GM19438 (cell line): ENCODE measurements at regions not wholly inside any gene's neighbourhood (a gene's known extent, or its start where the extent isn't known, plus 50 kb on each side); places are given as distances from the start of the nearest gene placed in this dataset.

Experiments used
- ATAC-seq: cut with Tn5 transposase; IDR thresholded peaks from one replicate; pipeline ENCODE4 v1.9.1; 2021; ENCODE audit warnings: low read depth; ENCODE audit not compliant: unreplicated experiment

DNA sequence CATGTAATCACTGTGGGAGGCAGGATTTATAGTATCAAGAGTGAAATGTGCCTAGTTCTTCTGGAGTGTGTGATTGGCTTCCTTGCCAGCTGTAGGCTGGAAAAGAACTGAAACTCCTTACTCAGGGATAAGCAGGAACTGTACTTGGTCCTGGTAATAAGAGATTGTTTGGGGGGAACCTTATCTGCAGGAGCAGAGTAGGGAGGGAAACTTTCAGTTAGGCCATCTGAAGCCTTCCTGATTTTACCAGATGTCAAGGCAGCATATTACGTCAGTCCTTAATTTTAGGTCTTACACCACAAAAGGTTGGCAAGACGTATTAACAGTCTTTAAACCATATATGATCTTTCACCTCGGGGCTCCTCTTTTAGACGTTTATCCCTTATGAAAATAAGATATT lies 231.5 kb upstream of the FMR1 start:
- ATAC-seq, result no peak

DNA sequence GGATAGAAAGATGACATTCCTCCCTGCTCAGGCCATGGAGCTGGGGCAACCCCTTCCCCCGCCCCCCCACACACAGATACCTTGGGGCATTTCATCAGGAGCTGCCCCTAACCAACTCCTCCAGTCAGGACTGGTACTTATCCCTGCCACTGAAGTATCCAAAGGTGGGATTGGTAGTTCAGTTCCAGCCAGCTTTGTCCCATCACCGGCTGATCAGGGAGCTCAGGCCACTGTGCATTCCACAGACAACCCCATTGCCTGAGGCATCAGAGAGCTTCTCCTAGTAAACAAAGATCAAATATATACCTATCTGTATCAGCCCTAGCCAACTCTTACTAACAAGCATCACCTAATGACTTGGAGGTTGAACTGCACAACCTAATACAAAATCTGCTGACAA lies 218.2 kb upstream of the FMR1 start:
- no peak for ATAC-seq

DNA sequence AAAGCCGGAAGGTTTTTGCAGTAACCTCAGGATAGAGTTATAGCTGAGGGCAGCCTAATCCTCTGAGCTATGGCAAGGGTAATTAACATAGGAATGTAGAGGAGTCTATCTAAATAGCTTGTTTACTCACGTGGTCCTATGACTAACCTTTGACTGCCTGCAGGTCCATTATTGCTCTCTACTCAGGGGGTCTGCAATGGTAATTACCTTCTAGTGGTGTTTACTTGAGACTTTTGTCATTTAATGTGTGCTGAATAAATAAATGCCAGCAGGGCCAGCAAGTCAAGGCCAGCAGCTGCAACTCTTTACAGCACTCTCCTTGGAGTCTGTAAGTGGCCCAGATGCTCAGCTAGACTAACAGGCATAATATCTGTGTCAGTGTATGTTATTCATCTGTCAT lies 212.7 kb upstream of the FMR1 start:
- no peak for ATAC-seq

DNA sequence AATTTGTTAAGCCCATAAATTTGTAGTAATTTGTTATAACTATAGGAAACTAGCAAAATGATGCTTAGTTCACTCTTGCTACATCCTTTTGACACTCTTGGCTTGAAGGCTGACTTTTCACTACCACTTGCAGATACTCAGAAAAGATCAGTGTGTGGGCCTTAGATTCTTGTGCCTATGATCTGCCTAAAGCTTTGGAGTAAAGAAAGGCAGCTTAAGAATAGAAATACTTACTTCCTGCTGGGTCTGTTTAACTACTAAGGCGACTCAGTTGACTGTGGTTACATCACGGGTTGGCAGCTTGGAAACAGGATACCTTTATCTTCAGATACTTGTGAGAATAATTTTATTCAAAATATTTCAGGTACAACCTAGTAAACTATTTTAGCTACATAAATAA lies 201.4 kb upstream of the FMR1 start:
- no peak for ATAC-seq

DNA sequence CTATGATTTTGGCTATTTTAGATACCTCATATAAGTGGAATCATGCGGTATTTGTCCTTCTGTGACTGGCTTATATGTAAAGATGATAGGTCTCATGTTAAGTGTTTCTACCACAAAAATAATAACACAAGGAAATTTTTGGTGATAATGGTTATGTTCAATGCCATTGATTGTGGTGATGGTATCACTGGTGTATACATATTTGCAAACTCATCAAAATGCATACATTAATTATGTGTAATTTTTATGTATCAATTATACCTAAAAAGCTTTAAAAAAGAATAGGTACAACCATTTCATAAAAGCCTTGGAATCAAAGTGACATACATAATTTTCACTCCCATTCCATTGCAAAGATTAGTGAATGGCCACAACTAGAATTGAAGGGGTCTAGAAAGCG lies 178.3 kb upstream of the FMR1 start:
- no peak for ATAC-seq

DNA sequence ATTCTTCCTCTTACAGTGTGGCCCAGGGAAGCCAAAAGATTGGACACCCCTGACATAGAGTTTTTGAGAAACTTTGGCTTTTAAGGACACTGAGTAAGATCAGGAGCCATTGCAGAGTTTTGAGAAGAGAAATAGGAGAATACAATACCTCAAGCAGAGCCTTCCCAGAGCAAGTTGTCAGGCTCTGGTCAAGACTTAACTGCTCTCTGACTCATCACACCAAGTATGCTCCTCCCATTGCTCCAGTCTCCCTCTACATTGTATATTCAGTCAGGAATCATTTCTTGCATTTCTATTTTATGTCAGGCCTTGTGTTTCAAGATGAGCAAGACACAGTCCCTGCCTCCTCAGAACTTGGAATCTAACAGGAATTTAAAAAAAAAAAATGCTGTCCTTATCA lies 176.4 kb upstream of the FMR1 start:
- no peak for ATAC-seq

DNA sequence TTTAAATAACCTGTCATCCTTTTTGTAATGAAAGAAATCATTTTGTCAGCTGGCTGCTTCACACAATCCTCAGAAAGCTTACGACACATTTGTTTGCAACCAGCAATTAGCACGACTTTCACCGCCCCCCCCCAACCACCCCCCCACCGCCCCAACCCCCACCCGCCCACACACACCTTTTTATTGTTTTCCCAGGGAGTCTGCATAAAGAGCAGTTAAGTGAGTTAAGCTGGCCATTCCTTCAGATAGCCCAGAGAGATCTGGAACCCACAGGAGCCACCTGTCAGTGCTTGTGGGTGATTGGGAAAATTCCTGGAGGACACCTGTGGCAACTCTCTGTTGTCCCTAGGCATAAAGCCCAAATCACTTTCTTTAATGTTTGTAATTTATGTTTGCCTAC lies 175.7 kb upstream of the FMR1 start:
- no peak for ATAC-seq

DNA sequence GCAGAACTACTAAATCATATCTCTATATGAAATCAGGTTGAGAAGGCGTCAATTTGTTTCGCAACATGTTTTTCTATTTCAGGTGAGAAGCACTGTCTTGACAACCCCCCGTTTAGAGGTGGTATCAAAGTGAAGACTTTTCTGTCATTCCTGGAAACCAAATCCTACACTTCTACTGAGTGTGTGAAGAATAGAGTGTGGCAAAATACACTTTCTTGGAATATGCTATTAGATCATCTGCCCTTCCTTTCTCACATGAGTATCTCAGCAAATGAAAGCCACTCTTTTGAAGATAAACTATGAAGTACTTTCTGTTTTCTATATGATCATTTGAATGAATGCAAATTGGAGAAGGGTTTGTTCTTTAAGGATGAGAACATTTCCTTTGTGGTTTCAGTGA lies 174.0 kb upstream of the FMR1 start:
- ATAC-seq, result no peak

DNA sequence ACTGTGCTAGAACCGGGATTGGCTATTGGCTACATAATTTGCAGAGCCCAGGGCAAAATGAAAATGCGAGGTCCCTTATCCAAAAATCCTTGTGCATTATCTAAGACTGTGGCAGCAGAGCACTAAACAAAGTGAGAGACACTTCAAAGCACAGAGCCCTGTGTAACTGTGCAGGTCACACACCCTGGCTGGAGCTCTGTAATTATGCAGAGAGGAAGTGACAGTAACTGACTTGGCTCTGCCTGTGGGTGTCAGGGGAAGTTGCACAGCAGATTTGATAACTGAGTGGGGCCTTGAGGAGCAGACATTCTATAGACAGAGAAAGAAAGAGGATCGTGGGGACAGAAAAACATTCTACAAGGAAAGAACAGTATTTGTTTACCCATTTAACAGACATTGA lies 173.5 kb upstream of the FMR1 start:
- ATAC-seq, result no peak

DNA sequence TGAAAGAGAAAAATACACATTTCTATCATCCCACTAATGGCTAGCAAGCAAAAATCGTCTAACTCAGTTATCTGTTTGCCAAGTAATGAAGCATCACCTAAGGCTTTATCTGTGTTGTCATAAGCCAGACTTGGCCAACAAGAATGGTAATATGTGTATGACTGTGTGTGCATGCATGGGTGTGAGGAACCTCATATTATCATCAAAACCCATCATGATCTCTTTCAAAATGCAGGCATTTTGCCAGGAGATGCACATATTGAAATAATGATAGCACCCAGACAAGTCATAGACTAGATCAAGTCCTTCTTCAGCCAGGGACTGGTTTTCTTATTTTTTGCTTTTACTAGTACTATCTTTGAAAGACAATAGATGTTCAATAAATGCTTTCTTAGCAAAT lies 172.5 kb upstream of the FMR1 start:
- no peak for ATAC-seq

DNA sequence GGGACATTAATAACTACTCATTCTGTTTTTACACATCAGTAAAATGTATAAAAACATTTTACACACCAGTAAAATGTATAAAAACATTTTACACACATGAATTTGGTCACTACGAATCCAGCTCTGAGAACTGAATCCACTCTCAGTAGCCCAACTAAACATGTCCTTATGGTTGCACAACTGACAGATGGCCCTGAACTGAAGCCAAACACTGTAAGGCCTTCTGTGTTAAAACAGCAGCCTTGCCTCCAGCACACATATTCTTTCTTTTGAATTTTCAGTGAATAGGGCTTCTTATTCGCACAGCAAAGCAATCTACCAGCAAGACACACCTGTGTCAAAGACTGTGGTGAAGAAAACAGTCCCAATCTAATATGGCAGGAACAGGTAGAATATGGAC lies 169.9 kb upstream of the FMR1 start:
- ATAC-seq, result no peak

DNA sequence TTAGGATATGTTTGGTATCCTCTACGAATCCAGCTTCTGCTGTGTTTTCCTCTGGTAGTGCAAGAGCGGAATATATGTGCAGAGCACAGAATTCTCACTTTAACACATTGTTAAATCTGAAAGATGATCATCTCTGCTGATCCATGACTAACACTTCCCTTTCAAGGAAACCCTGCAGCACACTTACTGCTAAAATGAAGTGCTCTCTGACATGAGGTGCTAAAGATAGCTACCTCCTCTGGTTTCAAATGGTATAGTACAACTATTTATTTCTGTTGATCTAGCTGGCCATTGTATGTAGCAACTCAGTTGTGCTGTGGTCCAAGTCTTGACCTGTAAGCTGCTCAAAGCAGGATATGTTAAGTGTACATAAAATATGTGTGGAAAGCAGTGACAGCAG lies 162.4 kb upstream of the FMR1 start:
- no peak for ATAC-seq

DNA sequence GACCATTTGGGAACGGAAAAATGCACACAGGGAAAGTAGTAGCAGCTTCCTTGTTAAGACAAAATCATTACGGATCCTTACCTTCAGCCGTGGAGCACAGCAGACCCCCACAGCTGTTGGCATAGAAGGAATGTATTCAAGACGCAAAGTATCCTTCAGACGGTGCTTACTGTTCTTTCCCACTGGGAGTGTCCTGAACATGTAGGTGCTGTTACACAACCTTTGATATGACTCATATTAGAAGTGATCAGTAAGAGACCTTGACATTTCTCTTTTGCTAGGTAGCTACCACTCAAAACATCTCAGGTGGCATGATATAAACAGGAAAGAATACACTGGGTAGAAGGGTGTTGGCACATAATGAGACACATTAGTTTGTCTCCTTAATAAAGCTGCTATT lies 154.0 kb upstream of the FMR1 start:
- ATAC-seq, result no peak

DNA sequence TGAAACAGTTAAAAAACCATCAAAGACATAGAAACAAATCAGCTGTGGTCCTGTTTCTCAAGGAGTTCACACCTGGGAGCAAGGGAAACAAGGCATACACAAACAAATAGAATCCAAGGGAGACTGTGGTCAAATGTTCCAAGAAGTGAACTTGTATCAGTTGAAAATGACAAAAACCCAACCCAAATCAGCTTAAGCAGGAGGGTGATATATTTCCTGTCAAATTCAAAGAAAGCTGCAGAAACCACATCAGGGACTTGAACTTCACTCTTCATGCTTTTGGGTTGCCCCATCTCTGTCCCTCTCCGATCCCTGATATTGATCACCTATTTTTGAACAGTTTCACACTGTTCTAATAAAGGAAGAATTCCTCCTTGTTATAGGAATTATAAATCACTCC lies 148.6 kb upstream of the FMR1 start:
- ATAC-seq, result no peak

DNA sequence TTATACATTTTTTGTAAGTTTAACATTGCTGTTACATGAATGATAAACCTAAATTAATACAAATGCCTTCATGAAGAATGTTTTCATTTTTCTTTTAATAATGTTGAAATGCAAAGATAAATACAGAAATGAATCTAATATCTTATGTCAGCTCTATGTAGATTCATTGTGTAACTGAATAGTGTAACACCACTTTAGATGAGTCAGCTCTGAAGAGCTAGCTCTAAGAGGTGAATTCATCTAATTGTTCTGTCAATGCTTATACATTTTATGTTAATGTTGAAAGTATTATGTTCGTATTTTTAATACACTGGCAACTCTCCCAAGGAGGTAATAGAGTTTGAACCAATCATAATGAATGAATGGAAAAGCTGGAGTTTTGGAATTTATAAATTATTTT lies 146.9 kb upstream of the FMR1 start:
- ATAC-seq, result no peak

DNA sequence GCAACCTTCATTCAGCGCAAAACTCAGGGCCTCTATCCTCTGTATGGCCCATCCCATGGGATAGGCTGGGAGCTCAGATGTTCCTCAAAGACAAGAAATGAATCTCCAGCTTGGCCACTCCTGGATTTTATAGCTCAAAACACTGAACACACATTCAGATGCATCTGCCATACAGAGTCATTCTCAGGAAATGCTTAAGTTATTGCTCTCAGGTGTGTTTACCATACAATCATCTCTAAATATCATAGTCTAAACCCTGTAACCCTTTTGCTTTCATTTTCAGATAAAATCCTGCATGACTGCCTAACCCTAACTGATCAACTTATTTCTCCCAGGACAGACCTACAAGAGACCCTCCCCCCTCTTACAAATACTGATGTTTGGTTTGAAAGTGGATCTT lies 140.9 kb upstream of the FMR1 start:
- no peak for ATAC-seq

DNA sequence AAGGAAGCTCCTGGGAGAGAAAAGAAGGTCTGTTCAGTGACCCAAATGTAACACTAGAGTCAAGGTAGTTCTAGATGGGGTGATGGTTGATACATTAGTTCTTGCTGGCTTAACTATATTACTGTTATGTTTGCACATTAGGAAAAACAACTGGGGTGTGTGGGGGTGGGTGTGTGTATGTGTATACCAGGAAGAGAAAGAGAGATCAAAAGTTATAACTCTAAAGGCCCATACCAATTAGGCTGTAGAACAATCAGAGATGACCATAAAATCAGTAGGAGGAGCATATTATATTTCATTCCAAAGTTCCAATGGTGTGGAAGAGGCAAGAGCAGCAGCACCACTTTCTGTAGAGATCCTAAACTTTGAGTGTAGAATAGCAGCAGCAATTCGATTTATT lies 134.7 kb upstream of the FMR1 start:
- ATAC-seq, result no peak

DNA sequence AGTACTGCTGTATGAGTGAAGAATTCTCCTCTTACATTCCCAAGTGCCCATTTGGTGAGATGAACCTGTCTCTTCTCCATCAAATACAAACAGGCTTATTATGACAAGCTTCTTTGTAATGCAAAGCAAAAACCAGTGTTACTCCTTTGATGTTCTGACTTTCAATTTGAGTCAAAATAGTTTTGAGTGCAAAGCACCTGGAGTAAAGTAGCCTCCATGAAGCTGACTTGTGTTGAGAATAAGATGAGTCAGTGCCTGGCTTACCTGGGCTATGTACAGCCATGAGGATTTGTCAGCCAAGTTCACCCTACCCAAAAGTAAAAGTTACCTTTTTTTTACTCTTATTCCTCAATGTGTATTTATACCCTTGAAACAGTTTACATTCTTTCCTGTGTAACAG lies 132.5 kb upstream of the FMR1 start:
- no peak for ATAC-seq

DNA sequence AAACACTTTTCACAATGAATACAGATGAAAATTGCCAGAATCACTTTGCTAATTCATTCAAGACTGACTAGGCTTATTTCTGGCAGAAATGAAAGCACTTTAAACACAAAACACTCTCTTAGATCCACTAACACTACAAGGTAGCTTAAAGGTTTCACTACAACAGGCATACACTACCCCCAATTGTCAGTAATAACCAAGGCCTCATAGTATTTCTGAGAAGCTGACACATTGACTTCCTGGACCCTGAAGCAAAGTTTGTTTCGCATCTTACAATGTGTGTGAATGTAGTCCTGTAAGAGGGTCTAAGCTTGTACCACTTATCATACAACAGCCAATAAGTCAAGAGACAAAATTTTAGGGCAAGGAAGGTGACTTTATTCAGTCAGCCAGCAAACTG lies 129.9 kb upstream of the FMR1 start:
- ATAC-seq, result no peak

DNA sequence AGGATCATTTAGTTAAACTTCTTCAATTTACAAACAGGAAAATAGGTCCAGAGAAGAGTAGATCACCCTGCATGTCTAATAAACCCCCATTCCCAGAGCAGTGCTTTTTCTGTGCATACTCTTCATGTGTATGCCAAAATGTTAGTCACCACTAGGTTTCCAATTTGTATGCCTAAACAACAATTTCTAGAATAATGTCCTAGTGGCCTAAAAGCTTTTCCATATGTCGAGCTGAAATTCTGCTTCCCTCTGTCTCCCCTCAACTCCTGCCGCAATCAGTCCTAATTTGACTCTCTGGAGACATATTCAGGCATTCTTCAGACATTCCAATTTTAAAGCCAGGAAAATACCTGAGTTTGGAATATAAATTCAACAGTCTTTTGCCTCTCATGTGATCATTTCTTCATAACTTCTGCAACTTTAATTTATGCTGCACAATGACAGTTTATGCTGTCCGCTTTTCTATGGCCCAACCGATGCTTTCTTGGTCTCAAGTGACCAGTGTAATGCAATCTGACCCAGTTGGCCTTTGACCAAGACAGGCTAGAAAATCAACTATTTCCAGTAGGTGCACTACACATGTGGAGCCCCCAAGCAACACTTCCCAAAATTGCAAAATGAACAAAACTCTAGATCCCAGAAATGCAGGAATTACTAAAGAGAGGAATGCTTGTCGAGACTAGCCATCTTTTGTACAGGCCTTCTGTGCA lies 122.9 kb upstream of the FMR1 start:
- ATAC-seq, result no peak

DNA sequence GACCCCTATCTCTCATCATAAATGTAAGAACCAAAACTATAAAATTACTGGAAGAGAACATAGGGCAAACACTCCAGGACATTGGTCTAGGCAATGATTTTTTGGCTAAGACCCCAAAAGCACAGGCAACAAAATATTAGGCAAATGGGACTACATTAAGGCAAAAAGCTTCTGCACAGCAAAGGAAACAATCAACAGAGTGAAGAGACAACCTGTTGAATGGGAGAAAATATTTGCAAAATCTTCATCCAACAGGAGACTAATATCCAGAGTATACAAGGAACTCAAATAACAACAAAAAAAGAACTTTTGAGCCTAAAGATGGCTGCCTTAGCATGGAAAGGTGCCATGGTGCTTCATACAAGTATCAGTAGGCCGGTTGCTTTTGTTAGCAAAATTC lies 111.1 kb upstream of the FMR1 start:
- no peak for ATAC-seq

DNA sequence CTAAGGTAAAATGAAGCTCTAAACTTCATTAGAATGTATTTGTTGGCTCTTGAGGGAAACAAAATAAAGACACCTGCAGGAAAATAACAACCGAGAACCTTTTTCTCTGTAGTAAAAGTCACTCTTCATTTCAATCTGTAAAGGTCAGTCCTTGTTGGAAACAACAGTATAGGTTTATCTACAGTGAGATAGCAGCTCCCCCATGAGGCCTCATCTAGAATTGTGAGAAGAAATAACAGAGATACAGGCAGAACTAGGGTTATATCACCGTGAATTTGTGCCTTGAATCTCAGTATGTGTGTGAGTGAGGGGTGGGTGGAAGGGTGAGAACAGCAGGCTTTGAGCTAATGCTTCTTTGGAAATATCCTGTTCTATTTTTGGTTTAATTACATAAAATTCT lies 107.8 kb upstream of the FMR1 start:
- ATAC-seq, result no peak

DNA sequence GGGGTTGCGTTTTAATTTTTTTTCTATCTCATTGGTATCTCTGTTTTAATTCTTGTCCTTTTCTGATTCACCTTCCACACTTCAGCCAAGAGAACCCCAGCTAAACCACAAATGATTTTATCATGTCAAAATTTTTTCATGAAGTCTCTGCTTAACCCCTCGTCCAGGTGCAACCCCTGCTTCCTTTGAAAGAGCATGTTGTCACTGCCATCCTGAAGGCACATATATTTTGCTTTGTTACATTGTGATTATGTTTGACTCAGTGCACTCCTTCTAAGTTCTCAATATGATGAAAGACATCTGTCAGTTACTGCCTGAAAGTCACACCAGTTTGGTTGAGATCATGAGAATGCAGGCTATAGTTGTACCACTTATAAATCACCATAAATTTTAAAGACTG lies 99.9 kb upstream of the FMR1 start:
- no peak for ATAC-seq
